Heart left ventricle (tissue), 13 donors: ENCODE measurements at regions not wholly inside any gene's neighbourhood (a gene's known extent, or its start where the extent isn't known, plus 50 kb on each side); places are given as distances from the start of the nearest gene placed in this dataset.

Experiments used
- CTCF ChIP-seq, 12 donors: fragments of 200-600 bp; sonication (generic) in 4 of 12; IDR thresholded peaks; one replicate each; pipeline versions ENCODE4 v1.5.0 to v1.8.0; 2018 to 2022; ENCODE audit warnings: antibody characterized with exemption in 12 of 12, mild to moderate bottlenecking in 5 of 12
- POLR2A ChIP-seq, 2 donors: fragments of 450-650 bp; IDR thresholded peaks; one replicate each; pipeline ENCODE4 v1.6.1; 2017; ENCODE audit warnings: antibody characterized with exemption in 2 of 2, mild to moderate bottlenecking in 2 of 2, moderate library complexity in 2 of 2
- donor health status: ischemic (EF 13 %, LVEDD 7.1; RV severe dilation, severe dysfunction).
- donor health status: DM: no; HTN: yes; CAD: no.
- donor health status: DM: no; HTN: no; CAD: no.
- donor health status: ischemic (EF 25% LVEDD 6.9; RV normal size, moderate dysfunction).
- donor health status: ischemic (EF 25% LVEDD 5.7; RV mildly dilated, moderate dysfunction).
- donor health status: ischemic (EF 35%, LVEDD 5.7; RV mildly dilated, moderate dysfunction).
- donor health status: nonischemic (EF 11% LVEDD 7.7; RV severe dilation, severe dysfunction).
- donor health status: DM: yes; HTN: yes; CAD: no.
- donor health status: PGD.
- donor health status: ischemic (EF 29% LVEDD 5.4; RV normal size, mild dysfunction).
- donor health status: nonischemic (EF 23%, LVEDD 6.1; RV moderate dilation, normal function).

- no peak for TF ChIP-seq CTCF (IDR thresholded peaks at IDR 0.05)
- no peak for TF ChIP-seq POLR2A (IDR thresholded peaks at IDR 0.05)
Observed at GRCh38 chr12:84290168-84290567, 622.4 kb downstream of the SLC6A15 start.
